NOMO-1 treated with dmso at 0.1 percent for 144 hours (cell line): ENCODE measurements at regions not wholly inside any gene's neighbourhood (a gene's known extent, or its start where the extent isn't known, plus 50 kb on each side); places are given as distances from the start of the nearest gene placed in this dataset.
"Not testable (repeated sequence)": the region's sequence is repeated elsewhere in the genome, so short reads cannot be mapped to it uniquely, and the experiment has no call there.

Experiments used
- DNase-seq: peaks from one replicate; lab custom pipeline; 2025; ENCODE audit not compliant: unreplicated experiment; lab: John Stamatoyannopoulos, UW

DNA sequence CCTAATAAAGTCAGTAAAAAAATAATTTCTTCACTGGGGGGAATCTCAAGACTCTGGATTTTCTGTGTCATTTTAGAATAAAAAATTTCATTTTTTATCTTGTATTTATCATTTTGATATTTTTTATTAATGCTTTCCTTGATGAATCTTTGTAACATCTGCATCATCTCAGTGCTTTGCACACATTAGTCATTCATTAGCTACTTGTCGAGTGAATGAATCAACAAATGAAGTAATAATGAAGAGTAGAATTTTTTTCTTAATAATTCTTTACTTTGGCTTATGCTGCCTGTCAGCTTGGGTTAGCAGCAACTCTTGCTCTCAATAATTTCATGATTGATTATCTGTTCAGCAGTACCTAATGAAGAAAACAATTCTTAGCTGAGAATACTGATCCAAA lies 530.8 kb downstream of the GRXCR1 start:
- no peak for DNase-seq

DNA sequence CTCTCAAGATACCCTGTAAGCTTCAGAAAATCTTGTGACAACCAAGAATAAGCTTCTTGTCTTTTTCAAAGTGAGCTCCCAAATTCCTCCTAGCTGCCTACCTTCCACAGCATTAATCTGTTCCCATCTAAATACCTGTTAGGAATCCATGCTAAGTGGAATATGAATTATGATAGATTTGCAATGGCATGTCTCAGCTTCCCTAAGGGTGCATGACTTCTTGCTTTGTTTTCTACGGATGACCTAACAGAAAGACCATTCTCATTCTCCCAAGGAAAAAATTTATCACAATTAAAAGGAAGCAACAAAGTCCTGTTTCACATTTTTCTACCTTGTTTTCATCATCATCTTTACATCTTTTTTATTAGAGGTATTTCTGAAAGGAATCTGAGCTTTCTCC lies 532.7 kb downstream of the GRXCR1 start:
- no peak for DNase-seq

DNA sequence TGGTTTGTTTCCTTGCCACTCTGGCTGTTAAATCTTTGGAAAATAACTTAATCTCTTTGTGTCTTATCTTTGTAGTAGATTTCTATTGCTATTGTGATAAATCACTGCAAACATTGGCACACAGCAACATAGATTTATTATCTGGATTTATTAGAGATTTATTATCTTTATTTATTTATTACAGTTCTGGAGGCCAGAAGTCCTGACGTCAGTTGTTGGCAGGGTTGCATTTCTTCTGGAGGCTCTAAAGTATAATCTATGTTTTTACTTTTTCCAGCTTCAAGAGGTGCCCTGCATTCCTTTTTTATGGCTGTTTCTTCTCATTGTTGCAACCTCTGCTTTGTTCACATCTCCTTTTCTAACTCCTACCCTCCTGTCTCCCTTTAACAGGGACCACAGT lies 542.8 kb downstream of the GRXCR1 start:
- no peak for DNase-seq

DNA sequence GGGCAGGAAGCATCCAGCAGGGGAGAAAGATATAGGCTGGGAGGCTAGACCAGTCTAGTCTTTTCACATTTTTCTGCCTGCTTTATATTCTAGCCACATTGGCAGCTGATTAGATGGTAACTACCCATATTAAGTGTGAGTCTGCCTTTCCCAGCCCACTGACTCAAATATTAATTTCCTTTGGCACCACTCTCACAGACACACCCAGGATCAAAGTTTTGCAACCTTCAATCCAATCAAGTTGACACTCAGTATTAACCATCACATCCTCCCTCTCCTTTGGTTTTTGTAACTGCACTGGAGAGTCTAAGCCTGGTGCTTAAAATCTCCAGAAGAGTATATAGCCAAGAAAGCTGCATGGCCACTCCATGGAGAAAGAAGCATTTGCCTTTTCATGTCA lies 560.4 kb downstream of the GRXCR1 start:
- DNase-seq, result no peak

DNA sequence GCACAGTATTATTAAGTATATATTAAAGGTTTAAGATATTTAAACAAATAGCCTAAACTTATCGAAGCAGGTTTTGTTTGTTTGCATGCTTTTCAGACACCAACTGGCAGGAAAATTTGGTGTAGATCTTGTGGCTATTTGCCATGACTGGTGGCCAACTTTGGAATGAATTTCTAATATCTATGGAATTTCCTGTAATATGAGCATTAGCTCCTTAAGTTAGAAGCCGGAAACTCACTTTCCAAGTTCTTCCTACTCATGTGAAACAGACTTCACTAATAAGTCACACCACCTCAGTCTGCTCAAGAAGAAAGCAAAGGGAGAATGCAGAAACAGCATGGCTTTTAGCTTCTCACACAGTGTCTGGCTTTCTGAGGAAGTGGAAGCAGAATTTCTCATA lies 563.9 kb downstream of the GRXCR1 start:
- DNase-seq, result no peak

DNA sequence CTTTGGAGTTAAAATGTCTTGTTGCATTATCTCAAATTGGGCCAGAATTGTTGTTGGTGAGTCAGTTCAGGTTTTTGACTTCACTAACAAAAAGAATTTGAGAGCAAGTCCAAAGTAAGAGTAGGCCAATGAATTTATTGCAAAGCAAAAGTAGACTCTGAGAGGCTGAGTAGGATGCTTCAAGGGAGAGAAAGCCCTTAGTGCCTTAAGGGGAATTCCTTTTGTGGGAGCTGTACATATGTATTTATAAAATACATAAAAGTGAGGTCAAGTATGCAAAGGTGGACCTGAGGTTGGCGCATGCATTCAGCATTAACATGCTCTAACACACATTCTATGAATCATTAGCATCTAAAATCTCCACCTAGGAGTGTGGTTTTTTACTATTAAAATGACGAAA lies 565.4 kb downstream of the GRXCR1 start:
- DNase-seq, result no peak

DNA sequence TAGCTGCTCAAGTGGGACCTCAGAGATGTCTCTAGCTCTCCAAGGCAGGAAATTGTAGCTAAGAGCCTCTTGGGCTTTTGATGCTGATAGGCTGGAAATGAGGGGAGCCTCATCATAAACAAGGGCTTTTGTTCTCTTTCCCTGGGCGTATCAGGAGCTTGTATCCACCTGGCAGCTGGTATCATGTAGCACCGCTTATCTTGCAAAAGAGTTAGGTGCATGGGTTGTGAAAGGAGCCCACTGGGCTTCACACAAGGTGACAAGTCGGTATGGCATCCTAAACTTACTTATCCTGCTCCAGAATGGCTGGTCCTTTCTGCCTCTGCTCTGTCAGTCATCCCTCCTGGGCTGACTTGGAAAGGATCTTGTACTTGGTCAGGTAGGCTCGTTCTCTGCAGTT lies 565.8 kb downstream of the GRXCR1 start:
- no peak for DNase-seq

DNA sequence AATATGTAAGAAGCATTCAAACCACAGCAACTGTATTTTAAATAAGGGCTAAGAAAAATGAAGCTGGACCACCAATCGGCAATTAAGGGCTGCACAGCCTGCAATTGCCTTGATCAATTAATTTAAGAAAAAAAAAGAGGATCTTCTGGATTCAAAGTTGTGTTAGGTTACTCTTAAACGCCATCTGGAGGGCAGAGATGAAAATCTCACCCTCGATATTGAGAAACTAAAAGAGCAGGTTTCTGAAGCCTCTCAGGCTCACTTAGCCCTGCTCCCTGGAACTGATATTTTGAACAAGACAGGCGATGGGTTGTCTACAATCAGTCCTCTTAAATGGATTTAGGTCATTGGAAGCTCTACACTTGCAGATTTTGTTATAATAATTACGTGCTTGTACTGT lies 579.4 kb downstream of the GRXCR1 start:
- DNase-seq, result no peak

DNA sequence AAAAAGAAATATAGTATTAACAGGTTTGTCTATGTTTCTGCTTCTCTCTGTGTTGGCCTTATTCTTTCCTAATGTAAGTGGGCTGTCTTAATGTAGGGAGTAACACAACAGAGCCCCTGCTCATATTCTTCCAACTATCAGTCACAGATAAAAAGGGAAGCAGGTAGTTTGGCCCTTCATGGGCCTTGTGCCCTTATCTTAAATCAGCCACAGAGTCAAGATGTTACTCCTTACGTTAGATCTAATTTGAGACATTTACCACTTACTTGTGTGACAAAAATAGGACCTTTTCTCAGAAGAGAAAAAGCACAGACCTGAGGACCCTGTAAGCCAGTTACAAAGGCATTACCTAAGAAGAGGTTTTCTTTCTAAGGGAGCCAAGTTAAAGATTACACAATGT lies 589.0 kb downstream of the GRXCR1 start:
- no peak for DNase-seq

DNA sequence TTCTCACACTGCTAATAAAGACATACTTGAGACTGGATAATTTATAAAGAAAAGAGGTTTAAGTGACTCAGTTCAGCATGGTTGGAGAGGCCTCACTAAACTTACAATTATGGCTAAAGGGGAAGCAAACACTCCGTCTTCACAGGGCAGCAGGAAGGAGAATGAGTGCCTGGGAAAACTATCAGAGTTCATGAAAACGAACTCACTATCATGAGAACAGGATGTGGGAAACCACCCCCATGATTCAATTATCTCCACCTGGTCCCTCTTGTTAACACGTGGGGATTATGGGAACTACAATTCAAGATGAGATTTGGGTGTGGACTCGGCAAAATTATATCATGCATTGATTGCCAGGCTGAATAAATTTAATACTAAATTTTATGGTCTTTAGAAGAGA lies 592.7 kb downstream of the GRXCR1 start:
- no peak for DNase-seq

DNA sequence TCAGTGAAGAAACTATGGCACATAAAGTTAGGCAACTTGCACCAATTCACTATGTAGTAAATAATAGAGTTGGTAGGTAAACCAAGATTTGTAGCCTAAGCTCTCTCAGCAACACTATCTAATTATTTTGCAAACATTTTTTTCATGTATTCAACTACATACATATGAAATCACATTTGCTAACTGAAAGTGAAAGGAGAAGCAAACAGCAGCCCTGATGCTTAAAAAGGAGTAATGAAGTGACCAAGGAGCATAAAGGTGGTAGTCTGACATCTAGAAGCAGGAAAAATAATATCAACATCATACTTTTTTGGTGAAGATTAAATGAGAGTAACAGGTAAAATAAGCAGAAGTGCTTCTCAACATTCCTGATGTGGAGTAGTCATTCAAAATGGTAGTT lies 603.7 kb downstream of the GRXCR1 start:
- no peak for DNase-seq

DNA sequence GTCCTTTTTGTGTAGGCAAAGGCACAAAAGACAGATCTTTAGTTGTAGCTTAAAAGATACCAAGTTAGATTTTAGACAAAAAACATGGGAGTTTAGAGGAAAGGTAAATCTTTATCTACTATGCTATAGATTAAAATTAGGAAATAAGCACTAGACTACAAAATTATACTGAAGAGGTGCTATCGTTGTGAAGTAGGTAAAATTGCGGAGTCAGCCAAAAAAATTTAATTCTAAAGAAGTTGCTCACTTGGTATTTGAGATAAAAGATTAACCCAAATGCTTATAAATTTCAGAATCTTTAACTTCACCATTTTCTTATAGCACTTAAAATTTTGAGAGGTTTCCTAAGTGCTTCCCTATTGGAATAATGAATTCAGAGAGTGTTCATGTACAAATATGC lies 604.1 kb downstream of the GRXCR1 start:
- DNase-seq, result no peak

DNA sequence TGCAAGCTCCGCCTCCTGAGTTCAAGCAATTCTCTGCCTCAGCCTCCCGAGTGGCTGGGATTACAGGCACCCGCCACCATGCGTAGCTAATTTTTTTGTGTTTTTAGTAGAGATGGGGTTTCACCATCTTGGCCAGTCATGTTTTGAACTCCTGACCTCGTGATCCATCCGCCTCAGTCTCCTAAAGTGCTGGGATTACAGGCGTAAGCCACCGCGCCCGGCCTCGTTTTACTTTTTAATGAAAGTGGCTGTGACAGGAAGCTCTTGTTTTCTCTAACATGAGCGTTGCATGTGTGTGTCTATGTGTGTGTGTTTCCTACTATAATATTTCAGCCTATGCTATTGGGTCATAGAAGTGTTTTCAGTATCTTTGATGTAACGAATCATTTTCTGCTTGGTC lies 613.3 kb downstream of the GRXCR1 start:
- not testable (repeated sequence) for DNase-seq

DNA sequence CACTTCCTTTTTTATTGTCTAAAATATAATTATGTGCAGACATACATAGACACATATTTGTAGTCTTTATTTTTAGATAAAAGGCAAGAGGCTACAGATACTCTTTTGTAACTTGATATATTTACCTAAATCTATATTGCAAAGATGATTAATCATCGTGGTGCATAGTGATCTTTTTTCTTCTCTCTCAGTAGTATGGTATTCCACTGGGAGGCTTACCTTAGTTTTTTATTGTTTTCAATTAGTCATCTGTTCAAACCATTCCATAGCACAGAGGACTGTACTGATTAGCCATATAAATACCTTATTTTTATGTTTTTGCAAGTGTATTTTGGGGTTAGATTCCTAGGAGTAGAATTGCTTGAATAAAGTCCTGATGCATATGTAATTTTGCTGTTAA lies 619.7 kb downstream of the GRXCR1 start:
- DNase-seq, result no peak

DNA sequence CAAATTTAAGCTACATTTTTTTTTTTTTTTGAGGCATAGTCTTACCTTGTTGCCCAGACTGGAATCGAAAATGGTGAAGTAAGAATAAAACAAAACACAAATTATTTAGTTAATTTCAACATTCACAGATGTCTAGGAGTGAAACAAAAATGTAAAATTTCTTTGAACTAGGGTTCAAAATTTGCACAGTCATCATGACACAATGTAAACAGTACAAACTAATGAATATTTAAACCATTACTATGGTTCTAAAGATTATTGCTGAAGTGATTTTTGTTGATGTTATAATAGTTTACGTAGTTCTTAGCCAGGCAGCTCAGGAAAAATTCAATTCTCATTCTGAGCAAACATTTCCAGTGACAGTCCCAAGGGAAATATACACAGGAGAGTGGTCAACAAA lies 633.1 kb downstream of the GRXCR1 start:
- no peak for DNase-seq

DNA sequence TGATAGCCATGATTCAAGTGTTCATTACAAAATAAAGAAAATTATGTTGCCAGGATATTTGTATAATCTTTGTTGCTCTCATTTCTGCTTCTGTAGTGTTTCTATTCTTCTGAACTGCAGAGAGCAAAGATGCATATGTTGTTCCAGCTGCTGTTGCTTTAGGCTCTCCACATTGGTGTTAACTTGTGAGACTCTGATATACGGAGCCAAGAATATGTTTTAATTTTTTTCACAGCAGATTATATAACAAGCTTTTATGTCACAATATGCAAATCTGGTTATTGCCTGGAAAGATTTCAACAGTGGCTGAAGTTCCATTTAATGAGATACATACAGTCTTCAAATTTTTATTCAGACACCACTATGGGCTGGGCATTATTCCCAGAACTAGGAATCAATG lies 655.0 kb downstream of the GRXCR1 start:
- DNase-seq, result no peak

DNA sequence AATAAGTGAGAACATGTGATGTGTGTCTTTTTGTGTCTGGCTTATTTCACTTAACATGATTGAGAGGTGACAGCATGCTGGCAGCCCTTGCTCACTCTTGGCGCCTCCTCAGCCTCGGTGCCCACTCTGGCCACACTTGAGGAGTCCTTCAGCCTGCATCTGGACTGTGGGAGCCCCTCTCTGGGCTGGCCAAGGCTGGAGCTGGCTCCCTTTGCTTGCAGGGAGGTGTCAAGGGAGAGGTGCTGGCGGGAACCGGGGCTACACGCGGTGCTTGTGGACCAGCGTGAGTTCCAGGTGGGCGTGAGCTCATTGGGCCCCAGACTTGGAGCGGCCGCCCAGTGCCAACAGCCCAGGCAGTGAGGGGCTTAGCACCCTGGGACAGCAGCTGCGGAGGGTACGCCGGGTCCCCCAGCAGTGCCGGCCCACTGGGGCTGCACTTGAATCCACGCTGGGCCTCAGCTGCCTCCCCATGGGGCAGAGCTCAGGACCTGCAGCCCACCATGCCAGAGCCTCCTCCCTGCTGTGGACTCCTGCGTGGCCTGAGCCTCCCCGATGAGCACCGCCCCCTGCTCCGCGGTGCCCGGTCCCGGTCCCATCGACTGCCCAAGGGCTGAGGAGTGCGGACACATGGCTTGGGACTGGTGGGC lies 658.6 kb downstream of the GRXCR1 start:
- DNase-seq, result no peak

DNA sequence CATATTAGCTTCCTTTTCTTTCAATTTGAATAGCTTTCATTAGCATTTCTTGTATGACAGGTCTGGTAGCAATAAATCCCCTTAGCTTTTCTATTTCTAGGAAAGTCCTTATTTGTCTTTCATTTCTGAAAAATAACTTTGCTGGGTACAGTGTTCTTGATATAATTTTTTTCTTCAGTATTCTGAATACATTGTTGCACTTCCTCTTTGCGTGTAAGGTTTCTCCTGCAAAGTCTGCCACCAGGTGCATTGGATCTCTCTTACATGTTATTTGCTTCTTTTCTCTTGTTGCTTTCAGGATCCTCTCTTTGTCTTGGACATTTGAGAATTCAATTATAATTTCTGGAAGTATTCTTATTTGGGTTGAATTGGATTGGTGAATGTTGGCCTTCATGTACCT lies 663.7 kb downstream of the GRXCR1 start:
- no peak for DNase-seq

DNA sequence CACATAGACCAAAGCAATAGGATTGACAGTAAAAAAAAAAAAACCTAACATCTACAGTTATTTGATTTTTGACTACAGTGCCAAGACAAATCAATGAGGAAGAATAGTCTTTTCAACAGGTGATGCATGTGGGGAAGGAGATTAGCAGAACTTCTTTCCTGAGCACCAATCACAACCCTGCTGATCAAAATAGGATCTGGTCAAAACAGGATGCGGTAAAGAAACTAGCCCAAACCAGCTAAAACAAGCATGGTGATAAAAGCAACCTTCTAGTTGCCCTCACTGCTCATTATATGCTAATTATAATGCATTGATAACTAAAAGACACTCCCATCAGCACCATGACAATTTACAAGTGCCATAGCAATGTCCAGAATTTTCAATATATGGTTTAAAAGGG lies 667.5 kb downstream of the GRXCR1 start:
- no peak for DNase-seq

DNA sequence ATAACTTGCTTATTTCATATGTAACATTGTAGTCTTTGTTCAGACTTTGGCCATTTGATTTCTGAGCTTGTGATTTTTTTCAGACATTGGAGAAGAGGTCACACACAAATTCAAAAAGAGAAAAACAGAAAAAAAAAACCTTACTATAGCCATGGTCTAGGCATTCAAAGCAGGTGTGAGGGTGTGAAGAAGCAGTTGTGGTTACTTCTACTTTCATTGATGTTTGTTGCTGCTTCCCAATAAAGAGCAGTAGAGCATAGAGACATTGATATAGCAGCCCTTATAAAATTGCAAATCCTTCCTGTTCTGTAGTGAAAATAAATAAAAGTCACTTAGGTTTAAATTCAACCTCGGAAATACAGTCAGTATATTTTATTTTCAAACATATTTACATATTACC lies 671.6 kb downstream of the GRXCR1 start:
- no peak for DNase-seq

DNA sequence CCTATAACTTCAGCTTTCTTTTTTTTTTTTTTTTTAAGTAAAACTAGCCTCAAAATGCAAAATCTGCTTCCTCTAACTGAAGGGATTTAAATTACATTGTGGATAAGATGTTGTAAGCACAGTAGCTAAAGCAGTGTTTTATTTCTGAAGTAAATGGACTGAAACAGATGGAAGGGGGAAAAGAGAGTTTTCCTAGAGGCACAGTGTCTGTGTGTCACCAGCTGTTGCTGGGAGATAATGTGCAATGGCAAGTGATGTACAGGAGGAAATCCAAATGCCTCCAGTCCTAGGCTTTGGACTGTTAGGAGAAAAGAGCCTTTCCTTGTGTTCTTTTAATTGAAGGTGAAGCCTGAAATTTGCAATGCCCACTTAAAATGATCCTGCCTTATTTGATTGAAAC lies 672.1 kb downstream of the GRXCR1 start:
- no peak for DNase-seq

DNA sequence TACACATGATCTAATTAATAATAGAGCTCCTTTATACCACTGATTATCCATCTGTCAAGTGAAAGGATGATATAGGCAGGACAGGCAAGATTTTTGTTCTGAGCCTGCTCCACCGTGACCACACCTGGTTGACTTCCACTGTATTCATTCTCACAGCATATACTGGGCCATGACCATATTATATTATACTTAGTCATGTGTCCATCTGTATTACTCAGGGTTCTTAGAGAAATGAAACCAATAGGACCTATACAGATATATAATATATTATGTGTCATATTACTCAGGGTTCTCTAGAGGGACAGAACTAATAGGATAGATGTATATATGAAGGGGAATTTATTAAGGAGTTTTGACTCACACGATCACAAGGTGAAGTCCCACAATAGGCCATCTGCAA lies 675.1 kb downstream of the GRXCR1 start:
- no peak for DNase-seq

DNA sequence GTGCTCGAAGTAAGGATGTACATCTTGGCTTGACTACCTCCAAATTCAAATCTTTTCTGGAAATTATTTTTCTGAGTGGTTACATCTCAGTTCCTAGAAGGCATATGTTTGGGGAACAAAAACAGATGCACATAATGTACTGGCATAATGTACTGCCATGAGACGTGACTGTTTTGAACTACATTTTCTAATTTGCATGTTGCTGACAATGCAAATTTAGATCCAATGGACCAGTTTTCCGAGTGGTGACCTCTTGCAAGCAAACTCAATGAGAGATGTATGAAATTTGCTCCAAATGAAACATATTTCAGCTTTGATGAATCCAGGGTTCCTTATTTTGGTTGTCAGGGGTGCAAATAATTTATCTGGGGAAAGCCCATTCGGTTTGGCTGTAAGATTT lies 694.3 kb downstream of the GRXCR1 start:
- no peak for DNase-seq

DNA sequence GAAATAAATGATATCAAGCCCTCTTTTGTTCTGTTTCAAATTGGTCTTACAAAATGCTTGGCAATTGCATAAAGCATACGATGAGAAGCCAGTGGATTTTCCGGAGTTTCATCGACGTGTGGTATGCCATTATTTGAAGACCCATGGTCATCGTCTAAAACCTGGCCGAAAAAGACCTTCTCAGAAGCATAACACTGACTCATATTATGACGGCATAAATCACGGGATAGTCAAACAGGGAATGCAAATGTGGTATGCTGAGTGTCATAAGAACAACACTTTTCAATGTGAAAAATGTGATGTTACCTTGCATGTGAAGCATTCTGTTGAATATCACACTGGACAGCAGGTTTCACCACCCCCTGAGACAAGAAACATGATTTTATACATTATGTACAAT lies 695.2 kb downstream of the GRXCR1 start:
- no peak for DNase-seq
